GM04503 (cell line): ENCODE measurements at regions not wholly inside any gene's neighbourhood (a gene's known extent, or its start where the extent isn't known, plus 50 kb on each side); places are given as distances from the start of the nearest gene placed in this dataset.
A peak's percentile ranks its signal among the peaks of the same experiment; 100 is the strongest.
"Not testable (repeated sequence)": the region's sequence is repeated elsewhere in the genome, so short reads cannot be mapped to it uniquely, and the experiment has no call there.

Source experiments
- DNase-seq: peaks from one replicate; pipeline ENCODE4 v3.0.0-alpha.2; 2012; ENCODE audit warnings: low read depth

DNA sequence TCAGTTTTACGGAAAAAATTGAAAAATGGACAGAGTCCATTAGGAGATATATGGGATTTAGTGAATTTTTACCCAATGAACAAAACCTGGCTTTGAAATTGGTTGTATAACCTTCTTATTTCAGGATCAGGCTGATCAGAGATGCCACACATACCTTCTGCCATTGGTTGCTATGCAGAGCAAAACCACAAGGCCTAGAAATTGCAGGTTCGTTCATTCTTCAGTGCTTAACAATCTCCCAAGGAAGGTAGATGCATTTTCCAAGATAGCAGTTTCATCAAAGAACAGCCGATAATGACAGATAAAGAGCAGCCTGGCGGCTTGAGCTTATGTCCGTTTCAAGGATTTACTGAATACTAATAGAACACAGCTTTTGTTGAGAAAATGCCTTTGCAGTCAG, 868.8 kb downstream of the EPHA4 start:
- DNase-seq, result peak; percentile 13

- no peak for DNase-seq
These were observed 868.0 kb downstream of the EPHA4 start for GRCh38 chr2:220704081-220704480.

DNA sequence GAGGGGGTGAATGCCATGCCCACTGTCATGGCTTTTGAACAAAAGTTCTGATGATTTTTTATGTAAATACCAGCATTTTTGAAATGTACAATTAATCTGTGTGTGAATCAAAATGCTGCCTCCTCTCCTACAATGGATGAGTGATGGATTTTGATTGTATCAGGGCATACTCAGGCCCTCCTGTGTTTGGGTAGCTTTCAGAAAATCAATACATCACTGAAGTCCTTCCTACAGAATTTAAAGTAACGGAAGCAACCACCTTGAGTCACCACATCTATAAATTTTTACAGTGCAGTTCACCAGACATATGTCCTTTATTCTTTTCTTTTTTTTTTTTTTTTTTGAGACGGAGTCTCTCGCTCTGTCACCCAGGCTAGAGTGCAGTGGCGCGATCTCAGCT, 867.3 kb downstream of the EPHA4 start:
- no peak for DNase-seq

GRCh38 chr2:220705678-220706077, 866.4 kb downstream of the EPHA4 start:
- DNase-seq, result no peak

DNA sequence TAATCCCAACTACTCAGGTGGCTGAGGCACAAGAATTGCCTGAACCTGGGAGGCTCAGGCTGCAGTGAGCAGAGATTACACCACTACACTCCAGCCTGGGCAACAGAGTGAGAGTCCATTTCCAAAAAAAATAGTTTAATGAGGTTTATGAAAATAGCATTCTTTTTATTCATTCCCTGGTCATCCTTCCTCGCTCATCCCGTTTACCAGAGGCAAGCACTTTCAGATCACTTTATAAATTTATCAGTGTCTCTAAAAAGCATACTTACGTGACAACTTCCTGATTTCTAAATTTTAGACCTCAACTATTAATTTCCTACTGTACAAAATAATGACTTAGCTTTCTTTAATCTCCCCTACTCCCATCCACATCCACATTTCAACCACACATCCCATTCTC, 864.8 kb downstream of the EPHA4 start:
- no peak for DNase-seq

GRCh38 chr2:220708366-220708765, 863.7 kb downstream of the EPHA4 start:
- peak; percentile 60 for DNase-seq

- DNase-seq, result no peak
These were observed 854.8 kb downstream of the EPHA4 start for GRCh38 chr2:220717283-220717682.

- DNase-seq, result no peak
These were observed 835.3 kb downstream of the EPHA4 start for GRCh38 chr2:220736778-220737177.

DNA sequence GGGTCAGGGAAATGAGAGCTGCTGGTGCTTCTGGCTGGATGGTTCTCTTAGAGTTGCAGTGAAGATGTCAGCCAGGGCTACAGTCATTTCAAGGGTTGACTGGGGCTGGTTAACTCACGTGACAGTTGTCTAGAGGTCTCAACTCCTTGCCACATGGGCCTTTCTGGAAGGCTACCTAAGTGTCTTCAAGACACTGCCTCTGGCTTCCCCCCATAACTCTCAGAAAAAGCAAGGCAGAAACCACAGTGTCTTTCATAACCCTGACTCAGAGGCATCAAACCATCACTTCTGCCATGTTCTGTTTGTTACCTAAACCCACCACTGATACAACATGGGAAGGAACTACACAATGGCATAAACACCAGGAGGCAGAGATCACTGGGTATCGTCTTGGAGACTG, 828.9 kb downstream of the EPHA4 start:
- no peak for DNase-seq

DNA sequence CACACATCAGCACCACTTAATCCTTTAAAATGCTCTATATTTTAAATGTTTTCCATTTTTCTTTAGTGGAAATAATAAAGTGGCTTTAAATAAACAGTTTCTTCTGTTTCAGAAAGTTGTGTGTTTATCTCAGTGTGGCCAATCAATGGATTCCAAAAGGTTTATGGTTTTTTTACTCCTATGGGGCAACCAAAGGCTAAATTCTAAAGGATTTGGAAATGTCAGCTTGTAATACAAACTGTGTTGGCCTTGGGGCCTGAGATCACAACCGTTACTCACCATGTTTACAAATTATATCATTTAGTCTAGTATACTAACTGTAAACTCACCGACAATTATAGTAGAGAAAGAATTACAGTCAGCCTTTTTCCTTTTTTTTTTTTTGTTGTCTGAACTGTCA, 827.2 kb downstream of the EPHA4 start:
- no peak for DNase-seq

DNA sequence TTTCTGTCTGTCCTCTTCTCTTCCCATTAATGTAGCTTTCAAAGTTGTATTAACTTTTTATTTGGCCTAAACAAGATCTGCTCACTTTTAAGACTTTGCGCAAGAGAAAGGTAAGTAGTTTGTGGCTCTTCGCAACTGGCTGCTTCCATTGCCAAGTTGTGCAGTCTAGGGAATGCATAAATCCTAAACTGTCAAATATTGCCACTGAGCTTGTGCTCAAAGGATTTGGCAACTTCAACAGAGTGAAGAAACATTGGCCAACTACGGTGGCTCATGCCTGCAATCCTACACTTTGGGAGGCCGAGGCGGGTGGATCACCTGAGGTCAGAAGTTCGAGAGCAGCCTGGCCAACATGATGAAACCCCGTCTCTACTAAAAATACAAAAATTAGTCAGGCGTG, 826.4 kb downstream of the EPHA4 start:
- DNase-seq, result no peak

DNA sequence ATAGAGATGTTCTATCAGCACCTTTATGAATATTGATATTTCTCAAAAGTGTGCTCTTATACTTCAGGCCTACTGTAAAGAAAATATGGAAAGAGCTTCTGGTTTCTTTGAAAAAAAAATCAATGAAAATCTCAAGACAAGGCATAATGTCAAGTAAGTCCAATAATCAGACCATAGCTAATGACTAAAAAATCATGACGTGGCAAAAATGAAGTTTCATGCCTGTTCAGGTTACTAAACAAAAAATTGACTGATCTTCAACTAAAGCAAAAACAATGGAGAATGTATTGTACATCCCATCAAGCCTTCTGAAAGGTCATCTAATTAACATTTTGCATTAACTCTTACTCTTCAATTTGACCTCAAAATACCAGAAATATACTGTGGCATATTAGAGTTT, 824.4 kb downstream of the EPHA4 start:
- DNase-seq, result no peak

- DNase-seq, result no peak
These were observed 823.1 kb downstream of the EPHA4 start for GRCh38 chr2:220748875-220749479.

DNA sequence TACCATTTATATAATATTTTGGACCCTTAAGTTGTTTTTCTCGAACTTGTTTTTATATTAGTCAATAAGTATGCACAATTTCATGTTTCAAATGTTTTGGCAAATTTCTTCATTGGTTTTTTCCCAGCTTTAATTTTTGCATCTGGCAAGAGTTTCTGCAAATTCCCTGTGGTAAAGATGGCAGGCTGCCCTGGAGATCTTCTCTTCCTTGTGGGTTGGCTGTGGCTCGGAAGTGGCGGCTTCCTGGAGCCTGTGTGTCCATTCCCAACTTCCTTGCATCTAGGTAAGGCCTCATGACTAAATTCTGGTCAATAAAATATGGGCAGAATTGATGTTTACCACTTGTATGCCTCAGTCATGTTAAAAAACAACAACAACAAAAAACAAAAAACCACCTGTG, 818.6 kb downstream of the EPHA4 start:
- peak; percentile 8 for DNase-seq

DNA sequence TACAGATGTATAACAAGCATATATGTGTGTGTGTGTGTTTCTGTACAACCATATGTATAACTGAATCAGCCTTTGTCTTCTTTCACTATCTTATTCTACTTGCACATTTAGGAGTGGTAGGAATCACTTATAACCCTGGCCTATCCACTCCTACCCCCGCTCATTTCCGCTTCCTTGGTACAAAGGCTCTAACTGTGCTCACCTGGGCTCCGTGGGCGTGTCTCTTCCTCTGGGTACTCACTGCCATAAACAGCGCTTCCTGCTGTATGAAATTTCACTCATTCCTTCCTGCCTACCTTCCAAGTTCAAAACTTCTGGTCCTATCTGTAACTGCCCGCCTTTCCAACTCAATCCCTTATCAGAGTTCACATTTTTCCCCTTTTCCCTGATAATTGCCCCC, 815.5 kb downstream of the EPHA4 start:
- no peak for DNase-seq

DNA sequence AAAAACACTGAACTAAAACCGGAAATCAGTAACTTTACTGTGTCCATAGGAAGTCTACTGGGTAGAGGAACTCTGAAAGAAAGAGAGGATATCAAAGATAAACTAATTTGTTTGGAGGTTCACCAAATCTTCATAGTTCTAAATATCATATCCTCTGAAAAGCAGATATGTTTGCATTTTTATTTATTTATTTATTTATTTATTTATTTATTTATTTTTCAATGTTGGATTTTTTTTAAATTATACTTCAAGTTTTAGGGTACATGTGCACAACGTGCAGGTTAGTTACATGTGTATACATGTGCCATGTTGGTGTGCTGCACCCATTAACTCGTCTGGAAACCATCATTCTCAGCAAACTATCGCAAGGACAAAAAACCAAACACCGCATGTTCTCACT, 813.7 kb downstream of the EPHA4 start:
- not testable (repeated sequence) for DNase-seq

- no peak for DNase-seq
These were observed 807.9 kb downstream of the EPHA4 start for GRCh38 chr2:220764171-220764570.

- DNase-seq, result no peak
These were observed 804.4 kb downstream of the EPHA4 start for GRCh38 chr2:220767591-220768255.

DNA sequence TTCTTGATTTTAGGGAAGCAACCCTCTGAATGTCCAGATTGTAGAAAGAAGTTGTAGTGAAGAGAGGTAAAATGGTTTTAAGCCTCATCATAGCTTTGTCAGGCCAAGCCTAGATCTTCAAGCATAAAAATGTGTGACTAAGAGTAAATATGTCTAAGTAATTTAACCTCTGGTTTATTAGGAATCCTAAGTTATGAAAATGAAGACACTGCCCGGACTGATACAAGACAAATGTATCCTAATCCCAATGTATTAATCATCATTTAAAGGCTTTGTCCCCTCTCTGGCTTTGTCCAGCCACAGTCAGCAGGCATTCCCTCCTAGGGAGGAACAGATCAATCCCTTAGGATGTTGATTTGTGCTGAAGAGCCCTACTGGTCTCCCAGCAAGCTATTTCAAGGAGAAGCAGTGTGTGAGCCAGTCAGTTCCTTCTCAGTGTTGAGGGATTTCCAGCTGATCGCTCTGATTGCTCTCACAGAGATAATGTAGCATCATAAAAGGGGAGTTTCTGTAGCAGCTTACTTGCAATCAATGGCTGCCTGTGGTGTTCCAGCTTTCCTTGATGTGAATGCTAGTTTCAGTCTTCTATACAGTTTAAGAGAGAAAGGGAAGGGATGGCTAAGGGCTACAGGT, 796.1 kb downstream of the EPHA4 start:
- DNase-seq, result peak; percentile 10

DNA sequence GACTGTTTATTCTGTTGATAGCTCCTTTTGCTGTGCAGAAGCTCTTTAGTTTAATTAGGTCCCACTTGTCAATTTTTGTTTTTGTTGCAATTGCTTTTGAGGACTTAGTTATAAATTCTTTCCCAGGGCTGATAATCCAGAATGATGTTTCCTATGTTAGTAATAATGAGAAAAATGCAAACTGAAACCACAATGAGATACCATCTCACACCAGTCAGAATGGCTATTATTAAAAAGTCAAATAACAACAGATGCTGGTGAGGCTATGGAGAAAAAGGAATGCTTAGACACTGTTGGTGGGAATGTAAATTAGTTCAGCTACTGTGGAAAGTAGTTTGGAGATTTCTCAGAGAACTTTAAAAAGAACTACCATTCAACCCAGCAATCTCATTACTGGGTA, 793.0 kb downstream of the EPHA4 start:
- peak; percentile 18 for DNase-seq

DNA sequence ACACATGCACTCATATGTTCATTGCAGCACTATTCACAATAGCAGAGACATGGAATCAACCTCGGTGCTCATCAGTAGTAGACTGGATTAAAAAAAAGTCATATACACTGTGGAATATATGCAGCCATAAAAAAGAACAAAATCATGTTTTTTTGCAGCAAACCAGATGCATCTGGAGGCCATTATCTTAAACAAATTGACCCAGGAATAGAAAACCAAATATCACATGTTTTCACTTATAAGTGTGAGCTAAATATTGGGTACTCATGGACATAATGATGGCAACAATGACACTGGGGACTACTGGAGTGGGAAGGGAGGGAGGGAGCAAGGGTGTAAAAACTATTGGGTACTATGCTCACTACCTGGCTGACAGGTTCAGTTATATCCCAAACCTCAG, 792.6 kb downstream of the EPHA4 start:
- DNase-seq, result no peak

GRCh38 chr2:220779931-220780330, 792.2 kb downstream of the EPHA4 start:
- DNase-seq, result peak; percentile 49

DNA sequence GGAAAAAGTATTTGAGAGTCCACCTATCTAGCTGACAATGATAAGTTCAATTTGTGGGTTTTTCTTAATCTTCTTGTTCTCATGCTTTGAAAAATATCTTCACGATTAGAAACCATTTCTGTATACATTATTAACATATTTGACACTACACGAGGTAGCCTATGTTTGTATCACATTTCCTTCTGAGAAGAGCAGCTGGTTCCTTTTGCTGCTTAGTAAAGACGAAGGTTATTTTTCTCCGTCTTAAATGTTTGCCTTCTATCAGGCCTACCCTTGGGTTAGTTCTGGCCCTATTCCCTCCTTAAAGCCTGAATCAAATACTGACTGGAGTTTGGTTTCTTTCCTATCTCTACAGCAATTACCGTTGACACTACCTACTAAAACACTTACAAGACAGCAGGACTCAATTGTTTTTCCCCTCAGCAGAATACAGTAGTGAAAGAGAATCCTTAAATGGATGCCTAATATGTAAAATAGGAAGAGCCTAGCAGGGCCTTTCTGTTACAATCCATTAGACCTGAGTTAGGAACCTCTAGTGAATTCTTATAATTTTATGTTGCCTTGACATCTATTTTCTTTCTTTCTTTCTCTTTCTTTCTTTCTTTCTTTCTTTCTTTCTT, 790.4 kb downstream of the EPHA4 start:
- no peak for DNase-seq
